Kidney (tissue), 13 donors: ENCODE measurements at regions not wholly inside any gene's neighbourhood (a gene's known extent, or its start where the extent isn't known, plus 50 kb on each side); places are given as distances from the start of the nearest gene placed in this dataset.

Experiments used
- DNase-seq, 5 donors: peaks; one replicate each; pipeline ENCODE4 v3.0.0-alpha.2; 2013 to 2020
- FAIRE-seq: peaks from 2 replicates; lab custom pipeline; 2012; peaks lifted over from hg19 to GRCh38; lab: Jason Lieb, UNC
- H3K27ac ChIP-seq, 2 donors: one replicate each; pipeline ENCODE4 v1.7.0; 2013; ENCODE audit warnings: low read depth in 2 of 2, low read length in 2 of 2, inconsistent platforms in 1 of 2
- H3K27me3 ChIP-seq: one replicate; pipeline ENCODE4 v1.7.1; 2013; ENCODE audit warnings: low read length, inconsistent platforms; ENCODE audit not compliant: control insufficient read depth, insufficient read depth
- H3K36me3 ChIP-seq, 3 donors: one replicate each; pipeline versions ENCODE4 v1.7.0 to v1.7.1; 2013; ENCODE audit warnings: low read length in 3 of 3, control low read depth in 1 of 3, inconsistent platforms in 1 of 3; ENCODE audit not compliant: insufficient read depth in 3 of 3, control insufficient read depth in 2 of 3
- H3K4me1 ChIP-seq, 3 donors: one replicate each; pipeline versions ENCODE4 v1.7.0 to v1.7.1; 2013; ENCODE audit warnings: low read length in 3 of 3, inconsistent platforms in 1 of 3, low read depth in 1 of 3; ENCODE audit not compliant: control insufficient read depth in 2 of 3, insufficient read depth in 2 of 3
- H3K4me3 ChIP-seq, 3 donors: one replicate each; pipeline versions ENCODE4 v1.7.0 to v1.8.1; 2013; ENCODE audit warnings: low read length in 3 of 3, control low read depth in 1 of 3, inconsistent platforms in 1 of 3
- H3K9ac ChIP-seq, 3 donors: one replicate each; pipeline versions ENCODE4 v1.7.0 to v1.7.1; 2013; ENCODE audit warnings: low read length in 3 of 3, control low read depth in 1 of 3, inconsistent platforms in 1 of 3
- H3K9me3 ChIP-seq, 3 donors: one replicate each; pipeline versions ENCODE4 v1.7.0 to v1.7.1; 2013; ENCODE audit warnings: low read length in 3 of 3, control low read depth in 1 of 3, inconsistent platforms in 1 of 3; ENCODE audit not compliant: control insufficient read depth in 2 of 3, insufficient read depth in 1 of 3
- intact Hi-C: fragments of 100-400 bp; cut with DNase I; formaldehyde crosslinking; loops from one replicate; pipeline ENCODE4 v1.11.1; 2022
- TF ChIP-seq, protein P1 (sequence below): IDR thresholded peaks from 3 replicates; pipeline ENCODE4 v1.5.1; 2012; ENCODE audit warnings: mild to moderate bottlenecking, moderate library complexity, borderline replicate concordance; ENCODE audit not compliant: insufficient read depth; ENCODE audit errors: extremely low read depth
- donor health status: control.
- donor health status: control.
- donor health status: control.
- donor health status: control.
- donor health status: control.
- donor health status: DM: yes; HTN: yes; CAD: no.
- donor health status: Normal renal cell carcinoma (clear cell type).

DNA sequence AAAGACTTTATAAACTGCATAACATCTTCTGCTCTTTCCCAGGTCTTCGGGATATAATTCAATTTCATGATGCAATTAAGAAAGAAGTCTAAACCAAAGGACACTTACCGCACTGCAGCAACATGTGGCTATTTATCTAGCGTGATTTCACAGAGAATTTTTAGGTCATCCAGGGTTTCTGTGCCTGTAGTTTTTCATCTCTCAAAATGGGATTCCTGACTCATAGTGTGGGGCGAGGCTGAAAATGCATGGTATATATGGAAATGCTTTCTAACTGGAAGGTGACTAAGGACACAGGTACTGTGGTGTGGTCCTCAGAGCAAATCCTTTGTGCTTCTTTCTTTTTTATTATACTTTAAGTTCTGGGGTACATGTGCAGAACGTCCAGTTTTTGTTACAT is 557.7 kb upstream of the KLF4 start:
- Histone ChIP-seq H3K4me1 (no peaks in the 10 kb centered on the region), H3K27ac (no peak overlapping the region), H3K9ac (no peak overlapping the region), H3K4me3 (no peak overlapping the region), H3K27me3 (no peaks in the 10 kb centered on the region), H3K9me3 (peaks cover 0 to 7% (median 0%) of the 10 kb centered on the region in 3 donors), H3K36me3 (no peaks in the 10 kb centered on the region)
- TF ChIP-seq, protein P1, sequence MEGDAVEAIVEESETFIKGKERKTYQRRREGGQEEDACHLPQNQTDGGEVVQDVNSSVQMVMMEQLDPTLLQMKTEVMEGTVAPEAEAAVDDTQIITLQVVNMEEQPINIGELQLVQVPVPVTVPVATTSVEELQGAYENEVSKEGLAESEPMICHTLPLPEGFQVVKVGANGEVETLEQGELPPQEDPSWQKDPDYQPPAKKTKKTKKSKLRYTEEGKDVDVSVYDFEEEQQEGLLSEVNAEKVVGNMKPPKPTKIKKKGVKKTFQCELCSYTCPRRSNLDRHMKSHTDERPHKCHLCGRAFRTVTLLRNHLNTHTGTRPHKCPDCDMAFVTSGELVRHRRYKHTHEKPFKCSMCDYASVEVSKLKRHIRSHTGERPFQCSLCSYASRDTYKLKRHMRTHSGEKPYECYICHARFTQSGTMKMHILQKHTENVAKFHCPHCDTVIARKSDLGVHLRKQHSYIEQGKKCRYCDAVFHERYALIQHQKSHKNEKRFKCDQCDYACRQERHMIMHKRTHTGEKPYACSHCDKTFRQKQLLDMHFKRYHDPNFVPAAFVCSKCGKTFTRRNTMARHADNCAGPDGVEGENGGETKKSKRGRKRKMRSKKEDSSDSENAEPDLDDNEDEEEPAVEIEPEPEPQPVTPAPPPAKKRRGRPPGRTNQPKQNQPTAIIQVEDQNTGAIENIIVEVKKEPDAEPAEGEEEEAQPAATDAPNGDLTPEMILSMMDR, result no peak
- FAIRE-seq (no peak), DNase-seq (no peak)
- intact Hi-C loops, result no loop called here

DNA sequence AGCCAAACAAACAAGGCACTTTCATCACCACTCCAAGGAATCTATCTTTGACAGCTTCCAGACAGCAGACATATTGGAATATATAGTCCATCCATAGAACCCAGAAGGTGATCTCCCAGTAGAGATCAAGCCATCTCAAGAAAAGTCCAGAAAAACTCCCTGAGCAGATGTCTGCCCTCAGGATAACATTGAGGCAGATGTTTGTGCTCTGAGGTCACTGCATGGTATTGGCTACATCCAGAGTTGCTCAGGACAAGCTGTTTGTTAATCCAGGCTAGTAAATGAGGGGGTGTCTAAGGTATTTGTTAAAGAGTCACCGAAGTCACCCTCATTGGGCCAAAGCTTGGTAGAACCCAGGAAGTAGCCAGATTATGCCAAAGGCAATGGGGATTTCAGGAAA is 556.3 kb upstream of the KLF4 start:
- no peak overlapping the region for H3K27ac ChIP-seq
- H3K27me3 ChIP-seq, result no peaks in the 10 kb centered on the region
- no peak overlapping the region for H3K4me3 ChIP-seq
- H3K36me3 ChIP-seq, result no peaks in the 10 kb centered on the region
- H3K9ac ChIP-seq, result no peak overlapping the region
- TF ChIP-seq, protein P1, result no peak
- no peaks in the 10 kb centered on the region for H3K4me1 ChIP-seq
- FAIRE-seq (no peak), DNase-seq (no peak)
- intact Hi-C loops, result no loop called here
- peaks cover 0 to 7% (median 0%) of the 10 kb centered on the region in 3 donors for H3K9me3 ChIP-seq

DNA sequence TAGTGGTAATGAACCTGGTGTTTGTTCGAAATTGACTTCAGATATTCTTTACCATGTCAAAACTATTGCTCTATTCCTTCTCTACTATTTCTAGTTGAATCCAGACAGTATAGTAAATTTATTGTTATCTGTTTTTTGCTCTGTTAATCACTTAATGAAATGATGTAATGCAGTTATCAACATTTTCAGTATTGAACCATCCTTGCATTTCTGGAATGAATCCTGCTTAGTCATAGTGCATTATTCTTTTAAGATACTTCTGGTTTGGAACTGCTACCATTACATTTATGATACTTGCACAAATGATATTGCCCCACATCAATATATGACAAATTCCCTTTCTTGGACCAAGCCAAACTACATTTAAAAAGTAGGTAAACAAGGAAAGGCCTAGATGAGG is 554.0 kb upstream of the KLF4 start:
- Histone ChIP-seq H3K9ac (no peak overlapping the region), H3K27me3 (no peaks in the 10 kb centered on the region), H3K4me1 (no peaks in the 10 kb centered on the region), H3K36me3 (no peaks in the 10 kb centered on the region), H3K9me3 (peaks cover 0 to 7% (median 0%) of the 10 kb centered on the region in 3 donors), H3K27ac (no peak overlapping the region), H3K4me3 (no peak overlapping the region)
- DNase-seq (no peak), FAIRE-seq (no peak)
- intact Hi-C loops, result no loop called here
- TF ChIP-seq, protein P1, result no peak

DNA sequence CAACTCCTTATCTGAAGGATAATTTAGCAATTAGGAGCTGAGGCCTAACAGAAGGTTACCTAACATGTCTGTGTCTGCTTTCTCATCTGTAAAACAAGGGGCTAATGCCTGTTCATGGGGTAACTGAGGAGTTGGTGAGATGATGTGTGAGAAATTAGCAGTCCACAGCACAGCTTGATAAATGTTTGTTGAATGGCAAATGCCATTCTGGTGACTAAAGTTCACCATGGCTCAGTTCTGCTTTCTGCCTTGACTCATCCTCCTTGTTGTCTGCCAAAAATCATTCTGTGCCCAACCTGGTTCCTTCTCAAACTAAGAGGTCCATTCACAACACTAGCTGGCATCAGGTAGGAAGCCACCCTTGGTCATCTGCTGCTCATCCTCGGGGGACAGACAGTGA is 552.0 kb upstream of the KLF4 start:
- Histone ChIP-seq H3K4me1 (no peaks in the 10 kb centered on the region), H3K9me3 (peaks cover 0 to 7% (median 0%) of the 10 kb centered on the region in 3 donors), H3K27me3 (no peaks in the 10 kb centered on the region), H3K9ac (no peak overlapping the region), H3K4me3 (no peak overlapping the region), H3K27ac (no peak overlapping the region), H3K36me3 (no peaks in the 10 kb centered on the region)
- DNase-seq, result no peak
- TF ChIP-seq, protein P1, result no peak
- FAIRE-seq, result no peak
- intact Hi-C loops, result no loop called here
